ENCODE measurements at regions not wholly inside any gene's neighbourhood (a gene's known extent, or its start where the extent isn't known, plus 50 kb on each side); places are given as distances from the start of the nearest gene placed in this dataset.

- intact Hi-C loops (cut with DNase I; ENCODE audit: low total_unique reads): no loop called here
- Histone ChIP-seq H3K4me3 (no peak overlapping the region), H3K36me3 (no peaks in the 10 kb centered on the region), H3K27ac (no peak overlapping the region), H3K27me3 (replicated peaks in 1 of 7) (peaks cover 0 to 51% (median 0%) of the 10 kb centered on the region in 7 donors), H3K9me3 (no peaks in the 10 kb centered on the region), H3K4me1 (no peaks in the 10 kb centered on the region)
- peak; percentile 36 for DNase-seq
- 64 to 69% (median 67%) methylated on average over 25 of the region's 25 CpGs for WGBS, 5 donors
- no peak for TF ChIP-seq CTCF (IDR thresholded peaks at IDR 0.05 in 8 of 11, conservative IDR thresholded peaks at IDR 0.05 in 3 of 11)
- TF ChIP-seq POLR2AphosphoS5 (IDR thresholded peaks at IDR 0.05): no peak
- no peak for TF ChIP-seq POLR2A (IDR thresholded peaks at IDR 0.05)
These were observed 79.3 kb upstream of the IRX4 start for GRCh38 chr5:1961952-1962595.

DNA sequence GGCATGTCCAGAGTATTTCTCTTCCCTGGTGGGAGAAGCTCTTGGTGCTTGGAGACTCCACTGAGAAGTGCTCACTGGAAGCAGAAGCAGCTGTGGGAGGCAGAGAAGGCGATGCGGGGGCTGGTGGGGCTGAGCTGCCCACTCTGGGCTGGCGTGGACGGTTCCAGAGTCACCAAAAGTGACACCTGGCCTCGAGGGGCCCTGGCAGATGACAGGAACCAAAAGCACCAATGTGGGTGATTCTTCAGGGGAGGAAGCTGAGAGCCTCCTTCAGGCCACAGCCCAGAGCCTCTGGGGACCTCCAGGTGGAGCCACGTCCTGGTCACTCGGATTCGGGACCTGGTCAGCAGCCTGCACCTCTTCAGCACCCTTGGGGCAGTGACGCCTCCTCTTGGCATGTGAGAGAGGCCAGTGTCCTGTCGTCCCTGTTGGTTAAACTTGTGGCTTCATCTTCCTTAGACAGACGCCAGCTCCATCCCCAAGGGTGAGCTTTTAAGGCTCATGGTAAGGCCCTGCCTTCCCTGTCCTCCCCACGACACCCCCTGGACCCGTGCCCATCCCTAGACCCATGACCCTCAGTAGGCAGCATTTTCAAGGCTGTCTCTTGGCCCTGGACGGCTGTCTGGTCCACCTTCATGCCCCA, 78.7 kb upstream of the IRX4 start:
- peak; percentile 53 for DNase-seq
- Histone ChIP-seq H3K9me3 (no peaks in the 10 kb centered on the region), H3K4me1 (no peaks in the 10 kb centered on the region), H3K27me3 (replicated peaks in 1 of 7) (peaks cover 0 to 45% (median 0%) of the 10 kb centered on the region in 7 donors), H3K4me3 (no peak overlapping the region), H3K36me3 (no peaks in the 10 kb centered on the region), H3K27ac (no peak overlapping the region)
- 73 to 88% (median 81%) methylated on average over 14 of the region's 14 CpGs for WGBS, 5 donors
- intact Hi-C loops (cut with DNase I; ENCODE audit: low total_unique reads): no loop called here
- TF ChIP-seq POLR2A (IDR thresholded peaks at IDR 0.05) (no peak), POLR2AphosphoS5 (IDR thresholded peaks at IDR 0.05) (no peak), CTCF (IDR thresholded peaks at IDR 0.05 in 8 of 11, conservative IDR thresholded peaks at IDR 0.05 in 3 of 11) (no peak)

DNA sequence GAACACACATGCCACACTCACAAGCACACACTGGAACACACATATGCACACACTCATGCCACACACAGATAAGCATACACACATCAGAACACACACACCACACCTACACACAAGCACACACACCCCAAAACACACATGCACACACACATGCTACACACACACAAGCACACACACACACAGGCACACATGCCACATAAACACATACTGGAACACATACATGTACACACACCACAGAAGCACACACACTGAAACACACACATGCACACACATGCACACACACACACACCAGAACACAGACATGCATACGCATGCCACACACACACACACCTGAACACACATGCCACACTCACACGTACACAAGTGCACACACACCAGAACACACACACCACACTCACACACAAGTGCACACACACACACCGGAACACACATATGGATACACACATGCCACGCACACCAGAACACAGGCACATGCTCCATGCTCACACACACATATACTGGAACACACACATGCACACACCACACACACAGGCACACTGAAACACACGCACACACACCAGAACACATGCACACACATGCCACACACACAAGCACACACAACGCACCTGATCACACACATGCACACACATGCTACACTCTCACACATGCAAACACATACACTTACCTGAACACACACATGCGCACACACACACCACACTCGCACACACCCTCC, 78.0 kb upstream of the IRX4 start:
- H3K27me3 ChIP-seq (replicated peaks in 1 of 7): peaks cover 0 to 38% (median 0%) of the 10 kb centered on the region in 7 donors
- no peak overlapping the region for H3K4me3 ChIP-seq
- H3K9me3 ChIP-seq: no peaks in the 10 kb centered on the region
- no peak for TF ChIP-seq POLR2A (IDR thresholded peaks at IDR 0.05)
- TF ChIP-seq POLR2AphosphoS5 (IDR thresholded peaks at IDR 0.05): no peak
- TF ChIP-seq CTCF (IDR thresholded peaks at IDR 0.05 in 8 of 11, conservative IDR thresholded peaks at IDR 0.05 in 3 of 11): no peak
- H3K36me3 ChIP-seq: no peaks in the 10 kb centered on the region
- peak; percentile 34 for DNase-seq
- no peak overlapping the region for H3K27ac ChIP-seq
- WGBS, 5 donors: 92 to 97% (median 95%) methylated on average over 8 of the region's 8 CpGs
- intact Hi-C loops (cut with DNase I; ENCODE audit: low total_unique reads): no loop called here
- H3K4me1 ChIP-seq: no peaks in the 10 kb centered on the region

All from spleen (tissue), 11 donors.